Glutamatergic neuron (in vitro differentiated cells): ENCODE measurements at regions not wholly inside any gene's neighbourhood (a gene's known extent, or its start where the extent isn't known, plus 50 kb on each side); places are given as distances from the start of the nearest gene placed in this dataset.

ENCODE experiments used
- DNase-seq: peaks from one replicate; pipeline ENCODE4 v3.0.0; 2022
- H3K27ac Mint-ChIP-seq: one replicate; pipeline ENCODE4 v1.8.0; 2020; ENCODE audit warnings: mild to moderate bottlenecking, mixed read lengths, inconsistent platforms; ENCODE audit not compliant: unreplicated experiment
- H3K27me3 Mint-ChIP-seq: one replicate; pipeline ENCODE4 v1.8.0; 2020; ENCODE audit warnings: mild to moderate bottlenecking, moderate library complexity, mixed read lengths, inconsistent platforms; ENCODE audit not compliant: unreplicated experiment
- H3K36me3 Mint-ChIP-seq: one replicate; pipeline ENCODE4 v1.8.0; 2020; ENCODE audit warnings: mild to moderate bottlenecking, mixed read lengths, inconsistent platforms; ENCODE audit not compliant: unreplicated experiment
- H3K4me1 Mint-ChIP-seq: one replicate; pipeline ENCODE4 v1.8.0; 2020; ENCODE audit warnings: mild to moderate bottlenecking, low read depth, mixed read lengths, inconsistent platforms; ENCODE audit not compliant: unreplicated experiment
- H3K4me3 Mint-ChIP-seq: one replicate; pipeline ENCODE4 v1.8.0; 2020; ENCODE audit warnings: mild to moderate bottlenecking, mixed read lengths, inconsistent platforms; ENCODE audit not compliant: unreplicated experiment
- H3K9me3 Mint-ChIP-seq: one replicate; pipeline ENCODE4 v1.8.0; 2020; ENCODE audit warnings: mild to moderate bottlenecking, moderate library complexity, mixed read lengths, inconsistent platforms; ENCODE audit not compliant: unreplicated experiment
- TF ChIP-seq, protein P1 (sequence below): fragments of 200-600 bp; sonication (generic); IDR thresholded peaks from one replicate; pipeline ENCODE4 v1.5.0; 2021; ENCODE audit not compliant: partially characterized antibody, unreplicated experiment

GRCh38 chr2:147495734-147496133, 349.1 kb upstream of the ACVR2A start:
- Mint-ChIP-seq H3K4me1 (peaks cover 2% of the 10 kb centered on the region), H3K27me3 (no peaks in the 10 kb centered on the region), H3K4me3 (no peak overlapping the region), H3K36me3 (peaks cover 11% of the 10 kb centered on the region), H3K27ac (no peak overlapping the region), H3K9me3 (no peaks in the 10 kb centered on the region)
- TF ChIP-seq, protein P1, sequence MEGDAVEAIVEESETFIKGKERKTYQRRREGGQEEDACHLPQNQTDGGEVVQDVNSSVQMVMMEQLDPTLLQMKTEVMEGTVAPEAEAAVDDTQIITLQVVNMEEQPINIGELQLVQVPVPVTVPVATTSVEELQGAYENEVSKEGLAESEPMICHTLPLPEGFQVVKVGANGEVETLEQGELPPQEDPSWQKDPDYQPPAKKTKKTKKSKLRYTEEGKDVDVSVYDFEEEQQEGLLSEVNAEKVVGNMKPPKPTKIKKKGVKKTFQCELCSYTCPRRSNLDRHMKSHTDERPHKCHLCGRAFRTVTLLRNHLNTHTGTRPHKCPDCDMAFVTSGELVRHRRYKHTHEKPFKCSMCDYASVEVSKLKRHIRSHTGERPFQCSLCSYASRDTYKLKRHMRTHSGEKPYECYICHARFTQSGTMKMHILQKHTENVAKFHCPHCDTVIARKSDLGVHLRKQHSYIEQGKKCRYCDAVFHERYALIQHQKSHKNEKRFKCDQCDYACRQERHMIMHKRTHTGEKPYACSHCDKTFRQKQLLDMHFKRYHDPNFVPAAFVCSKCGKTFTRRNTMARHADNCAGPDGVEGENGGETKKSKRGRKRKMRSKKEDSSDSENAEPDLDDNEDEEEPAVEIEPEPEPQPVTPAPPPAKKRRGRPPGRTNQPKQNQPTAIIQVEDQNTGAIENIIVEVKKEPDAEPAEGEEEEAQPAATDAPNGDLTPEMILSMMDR, result no peak
- no peak for DNase-seq

DNA sequence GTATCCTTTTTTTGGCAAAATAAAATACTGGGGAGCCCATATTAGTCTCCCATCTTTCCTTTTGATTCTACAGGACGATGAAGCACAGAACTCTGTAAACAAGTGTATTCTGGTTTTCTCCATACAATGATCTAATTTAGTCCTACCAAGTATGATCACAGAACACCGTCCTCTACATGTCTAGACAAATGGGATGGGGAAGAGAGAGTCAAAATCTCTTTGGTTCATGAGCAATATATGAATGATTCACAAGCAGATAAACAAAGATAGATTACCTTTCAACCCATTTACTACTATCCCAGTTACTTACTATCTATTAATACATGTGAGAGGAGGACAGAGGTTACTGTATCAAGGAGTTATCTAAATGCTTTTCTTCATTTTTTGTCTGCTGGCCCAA, 352.4 kb upstream of the ACVR2A start:
- Mint-ChIP-seq H3K36me3 (peaks cover 11% of the 10 kb centered on the region), H3K4me3 (no peak overlapping the region), H3K9me3 (no peaks in the 10 kb centered on the region), H3K27me3 (peaks cover 5% of the 10 kb centered on the region), H3K4me1 (peaks cover 16% of the 10 kb centered on the region), H3K27ac (no peak overlapping the region)
- DNase-seq, result no peak
- TF ChIP-seq, protein P1, result no peak

DNA sequence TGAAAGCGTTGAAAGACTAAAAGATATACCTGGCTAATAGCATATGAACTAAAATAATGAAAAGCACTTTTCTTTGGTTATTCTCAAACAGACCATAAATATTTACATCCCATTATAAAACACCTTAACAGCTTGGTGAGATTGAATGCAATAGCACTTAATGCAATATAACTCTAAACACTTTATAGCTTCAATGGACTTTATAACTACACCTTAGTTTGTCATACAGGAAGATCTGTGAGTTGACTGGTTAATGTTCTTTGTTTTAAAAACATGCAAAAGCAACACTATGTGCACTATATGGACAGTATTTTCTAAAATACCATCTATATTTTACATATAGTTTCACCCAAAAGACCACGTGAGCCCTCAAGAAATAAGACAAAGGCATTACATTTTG, 353.3 kb upstream of the ACVR2A start:
- H3K36me3 Mint-ChIP-seq, result peaks cover 11% of the 10 kb centered on the region
- H3K27ac Mint-ChIP-seq, result no peak overlapping the region
- H3K4me3 Mint-ChIP-seq, result no peak overlapping the region
- H3K4me1 Mint-ChIP-seq, result peaks cover 20% of the 10 kb centered on the region
- no peak for DNase-seq
- H3K9me3 Mint-ChIP-seq, result no peaks in the 10 kb centered on the region
- H3K27me3 Mint-ChIP-seq, result peaks cover 5% of the 10 kb centered on the region
- TF ChIP-seq, protein P1, result no peak

DNA sequence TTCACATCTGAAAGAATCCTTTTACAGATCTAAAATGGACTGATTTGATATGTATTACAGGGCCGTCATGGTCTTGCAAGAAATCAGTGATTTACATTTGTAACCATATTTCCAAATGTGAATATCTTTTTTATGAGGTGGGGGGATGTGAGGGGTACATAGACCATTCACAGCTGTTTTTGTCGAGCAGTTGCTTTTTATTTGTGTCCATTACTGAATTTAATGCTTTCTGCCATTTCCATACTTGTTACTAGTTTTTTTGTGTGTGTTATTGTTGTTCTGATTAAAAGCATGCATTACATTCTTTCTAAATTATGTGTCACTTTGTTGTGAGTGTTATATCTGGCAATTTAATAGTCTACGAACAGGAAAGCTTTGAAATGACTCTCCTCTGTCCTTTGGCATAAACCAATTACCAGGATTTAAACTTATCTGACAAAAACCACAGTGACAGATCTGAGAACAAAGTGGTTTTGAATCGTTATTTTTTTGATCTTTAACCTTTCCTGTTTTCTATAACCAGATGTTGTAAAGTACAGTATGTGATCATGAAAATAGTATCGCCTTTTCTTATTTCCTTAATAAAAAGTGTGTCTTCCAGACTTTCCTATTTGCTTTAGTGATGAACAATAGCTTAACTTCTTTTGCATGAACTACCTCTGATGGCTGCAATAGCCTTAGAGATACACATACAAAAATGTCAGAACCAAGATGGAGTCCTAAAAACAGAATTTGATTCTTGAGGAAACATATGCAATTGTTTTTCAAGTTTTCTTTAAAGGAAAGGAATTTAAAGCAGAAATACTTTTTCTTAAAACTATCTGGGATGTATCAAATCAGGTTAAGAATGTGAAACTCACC, 354.2 kb upstream of the ACVR2A start:
- no peak for DNase-seq
- TF ChIP-seq, protein P1, result no peak
- Mint-ChIP-seq H3K9me3 (no peaks in the 10 kb centered on the region), H3K36me3 (peaks cover 11% of the 10 kb centered on the region), H3K27ac (no peak overlapping the region), H3K27me3 (peaks cover 5% of the 10 kb centered on the region), H3K4me3 (no peak overlapping the region), H3K4me1 (peaks cover 28% of the 10 kb centered on the region)

GRCh38 chr2:147488472-147488871, 356.4 kb upstream of the ACVR2A start:
- Mint-ChIP-seq H3K27me3 (peaks cover 5% of the 10 kb centered on the region), H3K9me3 (no peaks in the 10 kb centered on the region), H3K4me3 (no peak overlapping the region), H3K36me3 (no peaks in the 10 kb centered on the region), H3K27ac (no peak overlapping the region), H3K4me1 (peaks cover 36% of the 10 kb centered on the region)
- TF ChIP-seq, protein P1, result no peak
- DNase-seq, result no peak
